22Rv1 (cell line): ENCODE measurements at regions not wholly inside any gene's neighbourhood (a gene's known extent, or its start where the extent isn't known, plus 50 kb on each side); places are given as distances from the start of the nearest gene placed in this dataset.

Experiments
- H3K27ac ChIP-seq: fragments of 450-650 bp; 2 replicates; pipeline ENCODE4 v1.5.1; 2017
- ZFX ChIP-seq: fragments of 450-650 bp; IDR thresholded peaks from 2 replicates; pipeline ENCODE4 v1.6.1; 2017; ENCODE audit warnings: antibody characterized with exemption, borderline replicate concordance
- TF ChIP-seq, protein P1 (sequence below): fragments of 450-650 bp; IDR thresholded peaks from 2 replicates; pipeline ENCODE4 v1.5.1; 2017; ENCODE audit warnings: mild to moderate bottlenecking

DNA sequence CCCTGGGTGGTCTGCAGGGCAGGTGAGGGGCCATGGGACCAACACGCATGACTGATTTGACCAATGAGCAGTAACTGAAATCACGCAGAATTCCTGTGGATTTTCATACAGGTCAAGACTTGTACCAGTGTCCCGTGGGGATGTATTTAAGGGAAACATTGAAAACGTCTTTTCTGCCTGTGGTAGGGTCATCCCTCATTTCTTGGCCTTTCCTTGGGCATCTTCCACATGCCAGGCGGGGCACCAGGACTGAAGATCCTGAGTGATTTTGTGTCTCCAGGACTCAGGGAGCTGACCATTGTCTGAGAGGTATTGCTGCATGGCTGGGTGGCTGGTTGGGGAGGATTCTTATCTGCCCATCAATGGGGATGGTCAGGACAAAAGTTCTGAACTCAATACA is 289.0 kb downstream of the GLRX3 start:
- TF ChIP-seq, protein P1, sequence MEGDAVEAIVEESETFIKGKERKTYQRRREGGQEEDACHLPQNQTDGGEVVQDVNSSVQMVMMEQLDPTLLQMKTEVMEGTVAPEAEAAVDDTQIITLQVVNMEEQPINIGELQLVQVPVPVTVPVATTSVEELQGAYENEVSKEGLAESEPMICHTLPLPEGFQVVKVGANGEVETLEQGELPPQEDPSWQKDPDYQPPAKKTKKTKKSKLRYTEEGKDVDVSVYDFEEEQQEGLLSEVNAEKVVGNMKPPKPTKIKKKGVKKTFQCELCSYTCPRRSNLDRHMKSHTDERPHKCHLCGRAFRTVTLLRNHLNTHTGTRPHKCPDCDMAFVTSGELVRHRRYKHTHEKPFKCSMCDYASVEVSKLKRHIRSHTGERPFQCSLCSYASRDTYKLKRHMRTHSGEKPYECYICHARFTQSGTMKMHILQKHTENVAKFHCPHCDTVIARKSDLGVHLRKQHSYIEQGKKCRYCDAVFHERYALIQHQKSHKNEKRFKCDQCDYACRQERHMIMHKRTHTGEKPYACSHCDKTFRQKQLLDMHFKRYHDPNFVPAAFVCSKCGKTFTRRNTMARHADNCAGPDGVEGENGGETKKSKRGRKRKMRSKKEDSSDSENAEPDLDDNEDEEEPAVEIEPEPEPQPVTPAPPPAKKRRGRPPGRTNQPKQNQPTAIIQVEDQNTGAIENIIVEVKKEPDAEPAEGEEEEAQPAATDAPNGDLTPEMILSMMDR: no peak
- no peak overlapping the region for H3K27ac ChIP-seq

DNA sequence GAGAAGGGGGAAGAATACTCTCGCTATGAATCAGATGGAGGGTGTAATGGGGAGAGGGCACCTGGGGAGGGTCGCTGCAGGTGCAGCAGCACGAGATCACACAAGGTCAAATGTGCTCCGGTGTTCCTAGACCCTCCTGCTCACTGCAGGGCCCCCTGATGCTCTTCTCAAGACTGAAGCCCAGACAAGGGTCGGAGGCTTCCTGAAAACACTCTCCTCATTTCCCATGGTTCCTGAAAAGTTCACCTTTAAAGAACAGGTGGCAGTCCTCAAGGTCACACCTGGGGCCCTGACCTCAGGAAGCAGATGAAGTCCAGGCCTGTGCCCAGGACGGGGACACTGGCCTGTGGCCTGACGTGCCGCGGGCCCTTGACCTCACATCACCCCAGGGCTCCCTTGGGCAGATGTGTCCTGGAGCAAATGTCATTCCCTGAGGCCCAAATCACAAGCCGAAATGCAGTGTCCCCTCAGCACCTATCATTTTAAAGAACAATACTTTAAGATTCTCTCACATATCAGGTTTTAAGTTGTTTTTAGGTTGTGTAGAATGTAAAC is 289.8 kb downstream of the GLRX3 start:
- no peak overlapping the region for H3K27ac ChIP-seq
- TF ChIP-seq ZFX: no peak
- TF ChIP-seq, protein P1: no peak

DNA sequence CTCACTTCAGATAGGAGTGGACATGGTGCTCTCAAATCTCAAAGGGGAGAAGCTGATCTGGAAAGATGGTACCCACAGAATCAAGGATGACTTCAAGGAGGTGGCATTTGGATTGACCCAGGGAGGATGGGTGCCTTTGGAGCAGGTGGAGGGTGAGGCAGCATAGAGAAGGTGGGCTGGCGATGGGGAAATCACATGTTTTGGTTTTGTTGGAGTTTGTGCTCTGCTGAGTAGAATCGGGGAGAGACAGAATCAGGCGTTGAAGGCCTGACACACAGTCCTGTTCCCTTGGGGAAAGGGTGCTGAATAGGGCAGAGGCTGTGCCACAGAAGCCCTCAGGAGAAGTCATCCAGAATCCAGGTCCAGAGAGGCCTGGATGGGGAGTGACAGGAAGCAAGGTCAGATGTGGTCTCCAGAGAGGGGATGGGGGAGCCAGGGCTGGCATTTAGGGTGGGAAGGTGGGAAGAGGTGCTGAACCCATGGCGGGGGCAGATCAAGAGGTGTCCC is 291.1 kb downstream of the GLRX3 start:
- TF ChIP-seq ZFX: no peak
- TF ChIP-seq, protein P1: no peak
- H3K27ac ChIP-seq: no peak overlapping the region

DNA sequence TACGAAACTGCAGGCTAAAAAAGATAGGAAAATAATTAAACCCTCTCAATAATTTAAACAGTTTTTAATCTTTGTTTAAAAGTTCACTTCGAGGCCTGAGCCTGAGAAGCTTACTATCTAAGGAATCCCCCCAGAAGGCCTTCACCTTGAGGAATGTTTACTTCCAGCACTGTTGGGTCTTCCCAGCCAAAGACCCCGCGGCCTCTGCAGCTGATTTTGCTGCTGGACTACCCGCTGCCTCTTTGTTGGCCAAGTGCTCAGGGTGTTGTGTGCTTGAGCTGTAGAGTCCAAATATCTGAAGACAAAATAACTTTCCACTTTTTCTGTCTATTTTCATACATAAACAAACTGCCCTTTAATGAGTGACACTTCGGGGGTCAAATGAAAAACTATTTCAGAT is 292.7 kb downstream of the GLRX3 start:
- H3K27ac ChIP-seq: no peak overlapping the region
- TF ChIP-seq, protein P1: no peak
- no peak for TF ChIP-seq ZFX

DNA sequence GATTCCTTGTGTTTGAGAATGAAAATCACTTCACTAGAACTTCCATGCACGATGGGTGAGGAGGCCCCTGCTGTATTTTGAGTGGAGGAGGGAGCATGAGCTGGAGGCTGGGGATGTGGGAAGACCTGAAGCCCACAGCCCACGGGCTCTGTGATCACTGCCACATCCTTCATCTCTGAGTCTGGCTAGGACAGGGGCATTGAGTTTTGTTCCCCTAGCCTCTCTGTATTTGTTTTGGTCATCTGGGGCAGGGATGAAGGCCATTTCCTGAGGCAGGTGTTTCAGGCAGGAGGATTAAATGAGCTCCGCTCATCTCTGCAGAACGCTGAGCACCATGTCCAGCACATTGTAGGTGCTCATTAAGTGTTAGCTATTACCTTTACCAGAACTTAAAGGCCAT is 293.6 kb downstream of the GLRX3 start:
- no peak overlapping the region for H3K27ac ChIP-seq
- TF ChIP-seq, protein P1: no peak
- TF ChIP-seq ZFX: no peak

DNA sequence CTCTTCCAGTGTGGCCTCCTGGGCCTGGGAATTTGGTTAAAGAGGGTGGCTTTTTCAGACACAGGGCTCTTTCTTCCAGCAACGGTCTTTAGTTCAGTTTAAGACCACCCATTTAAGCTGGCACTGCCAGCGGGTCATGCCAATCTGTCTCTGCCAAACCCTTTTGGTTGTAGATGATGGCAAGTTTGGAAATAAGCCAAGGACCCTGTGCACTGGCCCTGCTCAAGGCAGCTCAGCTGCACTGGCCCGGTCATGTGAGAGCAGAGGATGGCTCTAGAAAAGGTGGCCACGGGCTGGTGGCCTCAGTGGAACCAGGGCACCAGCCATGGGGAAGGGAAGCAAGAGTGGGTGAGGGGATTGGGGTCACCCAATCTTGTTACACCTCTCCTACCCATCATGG is 294.1 kb downstream of the GLRX3 start:
- TF ChIP-seq, protein P1: no peak
- no peak for TF ChIP-seq ZFX
- H3K27ac ChIP-seq: no peak overlapping the region

DNA sequence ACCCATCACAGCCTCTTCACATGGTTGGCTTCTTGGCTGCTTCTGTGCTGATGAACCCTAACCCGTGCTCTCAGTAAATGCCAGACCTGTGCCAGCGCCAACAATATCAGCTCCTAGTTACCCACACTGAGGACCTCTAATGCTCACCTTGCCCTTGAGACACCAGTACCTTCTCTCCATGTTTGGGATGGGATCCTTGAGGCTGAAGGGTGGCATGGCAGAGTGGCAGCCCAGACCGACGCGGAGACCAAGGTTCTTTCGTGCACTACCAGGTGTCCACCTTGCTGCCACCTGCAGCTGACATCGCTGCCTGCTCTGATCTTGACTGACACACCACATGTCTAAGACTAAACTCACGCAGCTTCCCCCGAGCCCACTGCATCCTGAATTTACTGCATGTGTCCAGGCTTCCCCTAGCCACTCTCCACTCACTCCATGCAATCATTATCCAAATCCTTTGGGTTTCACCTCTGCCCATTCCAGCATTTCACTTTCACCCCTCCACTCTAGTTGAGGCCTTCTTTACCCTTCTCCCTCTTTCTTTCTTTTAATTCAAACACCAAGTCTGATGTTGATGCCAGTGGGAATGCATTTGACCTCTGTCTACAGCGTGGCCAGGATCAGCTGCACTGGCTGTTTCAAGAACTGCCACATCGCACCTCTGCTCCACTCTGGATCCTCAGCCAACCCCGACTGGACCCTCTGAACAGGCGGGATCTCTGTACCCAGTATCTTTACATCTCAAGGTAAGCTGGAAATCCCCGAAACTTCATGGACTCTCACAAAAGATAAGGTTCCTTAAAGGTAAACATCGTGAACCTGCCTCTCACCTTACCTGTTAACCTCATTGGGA is 294.9 kb downstream of the GLRX3 start:
- TF ChIP-seq, protein P1: no peak
- no peak for TF ChIP-seq ZFX

More for the DNA sequence above, 294.9 kb downstream of the GLRX3 start:
- no peak overlapping the region for H3K27ac ChIP-seq
